ENCODE measurements at regions not wholly inside any gene's neighbourhood (a gene's known extent, or its start where the extent isn't known, plus 50 kb on each side); places are given as distances from the start of the nearest gene placed in this dataset.
"Not testable (repeated sequence)": the region's sequence is repeated elsewhere in the genome, so short reads cannot be mapped to it uniquely, and the experiment has no call there.

GRCh38 chr17:55996826-55997225, 156.4 kb upstream of the ANKFN1 start:
- TF ChIP-seq CTCF (IDR thresholded peaks at IDR 0.05; ENCODE audit: insufficient read depth, low read length) (no peak), GABPA (IDR thresholded peaks at IDR 0.05; ENCODE audit: low read depth) (no peak), REST (IDR thresholded peaks at IDR 0.05; ENCODE audit: insufficient replicate concordance, low read depth) (no peak), SPI1 (IDR thresholded peaks at IDR 0.05; ENCODE audit: borderline replicate concordance, low read depth) (no peak), POLR2AphosphoS5 (IDR thresholded peaks at IDR 0.05; ENCODE audit: low read depth) (no peak)

GRCh38 chr17:56000411-56000810, 152.9 kb upstream of the ANKFN1 start:
- no peak for DNase-seq (ENCODE audit: low read depth in 1 of 2, low spot score in 1 of 2)
- no peak overlapping the region for H3K4me3 ChIP-seq (replicated peaks; ENCODE audit: insufficient read depth, low read length)
- TF ChIP-seq REST (IDR thresholded peaks at IDR 0.05; ENCODE audit: insufficient replicate concordance, low read depth): no peak
- TF ChIP-seq CTCF (IDR thresholded peaks at IDR 0.05; ENCODE audit: insufficient read depth, low read length): no peak
- no peak for TF ChIP-seq SPI1 (IDR thresholded peaks at IDR 0.05; ENCODE audit: borderline replicate concordance, low read depth)
- H3K27ac ChIP-seq (replicated peaks): no peak overlapping the region
- H3K27me3 ChIP-seq (ENCODE audit: insufficient read depth, poor library complexity, severe bottlenecking): no peaks in the 10 kb centered on the region

More at GRCh38 chr17:55996826-55997225, 156.4 kb upstream of the ANKFN1 start:
- no peak overlapping the region for H3K4me3 ChIP-seq (replicated peaks; ENCODE audit: insufficient read depth, low read length)
- H3K27me3 ChIP-seq (ENCODE audit: insufficient read depth, poor library complexity, severe bottlenecking): no peaks in the 10 kb centered on the region
- no peak overlapping the region for H3K27ac ChIP-seq (replicated peaks)
- DNase-seq (ENCODE audit: low read depth in 1 of 2, low spot score in 1 of 2): no peak

GRCh38 chr17:56002656-56003055, 150.6 kb upstream of the ANKFN1 start:
- not testable (repeated sequence) for DNase-seq (ENCODE audit: low read depth in 1 of 2, low spot score in 1 of 2); H3K4me3 ChIP-seq (replicated peaks; ENCODE audit: insufficient read depth, low read length); H3K27me3 ChIP-seq (ENCODE audit: insufficient read depth, poor library complexity, severe bottlenecking); H3K27ac ChIP-seq (replicated peaks)

GRCh38 chr17:56009795-56010651, 143.3 kb upstream of the ANKFN1 start:
- Histone ChIP-seq H3K27ac (replicated peaks) (no peak overlapping the region), H3K4me3 (replicated peaks; ENCODE audit: insufficient read depth, low read length) (no peak overlapping the region), H3K27me3 (ENCODE audit: insufficient read depth, poor library complexity, severe bottlenecking) (no peaks in the 10 kb centered on the region)
- peak in 1 of 2 experiments; percentile 26 for DNase-seq (ENCODE audit: low read depth in 1 of 2, low spot score in 1 of 2)
- TF ChIP-seq SPI1 (IDR thresholded peaks at IDR 0.05; ENCODE audit: borderline replicate concordance, low read depth): peak; percentile 91
- TF ChIP-seq REST (IDR thresholded peaks at IDR 0.05; ENCODE audit: insufficient replicate concordance, low read depth): no peak
- TF ChIP-seq CTCF (IDR thresholded peaks at IDR 0.05; ENCODE audit: insufficient read depth, low read length): no peak

Measured in HL-60 (cell line).